Astrocyte of the cerebellum (primary cell): ENCODE measurements at regions not wholly inside any gene's neighbourhood (a gene's known extent, or its start where the extent isn't known, plus 50 kb on each side); places are given as distances from the start of the nearest gene placed in this dataset.

Experiments
- DNase-seq: peaks from one replicate; pipeline ENCODE4 v3.0.0-alpha.2; 2011; ENCODE audit warnings: low read depth
- H3K4me3 ChIP-seq: 2 replicates; pipeline ENCODE4 v1.5.1; 2011; ENCODE audit warnings: mild to moderate bottlenecking, low read depth, low read length, moderate library complexity
- in situ Hi-C: cut with HindIII; loops from 2 replicates; pipeline ENCODE4 v1.10.0; 2017; ENCODE audit warnings: low sequenced_read_pairs
- TF ChIP-seq, protein P1 (sequence below): IDR thresholded peaks from 2 replicates; pipeline ENCODE4 v1.5.1; 2012; ENCODE audit warnings: low read length, low read depth, moderate library complexity, mild to moderate bottlenecking; ENCODE audit errors: missing control alignments

- no peak for DNase-seq
- no peak overlapping the region for H3K4me3 ChIP-seq
- TF ChIP-seq, protein P1, sequence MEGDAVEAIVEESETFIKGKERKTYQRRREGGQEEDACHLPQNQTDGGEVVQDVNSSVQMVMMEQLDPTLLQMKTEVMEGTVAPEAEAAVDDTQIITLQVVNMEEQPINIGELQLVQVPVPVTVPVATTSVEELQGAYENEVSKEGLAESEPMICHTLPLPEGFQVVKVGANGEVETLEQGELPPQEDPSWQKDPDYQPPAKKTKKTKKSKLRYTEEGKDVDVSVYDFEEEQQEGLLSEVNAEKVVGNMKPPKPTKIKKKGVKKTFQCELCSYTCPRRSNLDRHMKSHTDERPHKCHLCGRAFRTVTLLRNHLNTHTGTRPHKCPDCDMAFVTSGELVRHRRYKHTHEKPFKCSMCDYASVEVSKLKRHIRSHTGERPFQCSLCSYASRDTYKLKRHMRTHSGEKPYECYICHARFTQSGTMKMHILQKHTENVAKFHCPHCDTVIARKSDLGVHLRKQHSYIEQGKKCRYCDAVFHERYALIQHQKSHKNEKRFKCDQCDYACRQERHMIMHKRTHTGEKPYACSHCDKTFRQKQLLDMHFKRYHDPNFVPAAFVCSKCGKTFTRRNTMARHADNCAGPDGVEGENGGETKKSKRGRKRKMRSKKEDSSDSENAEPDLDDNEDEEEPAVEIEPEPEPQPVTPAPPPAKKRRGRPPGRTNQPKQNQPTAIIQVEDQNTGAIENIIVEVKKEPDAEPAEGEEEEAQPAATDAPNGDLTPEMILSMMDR, result no peak
- in situ Hi-C loops, result no loop called here
Measured at GRCh38 chr11:80569832-80570231, 1129.0 kb upstream of the TENM4 start.

GRCh38 chr11:80565231-80565630, 1124.4 kb upstream of the TENM4 start:
- TF ChIP-seq, protein P1, result no peak
- in situ Hi-C loops, result no loop called here
- no peak overlapping the region for H3K4me3 ChIP-seq
- no peak for DNase-seq

DNA sequence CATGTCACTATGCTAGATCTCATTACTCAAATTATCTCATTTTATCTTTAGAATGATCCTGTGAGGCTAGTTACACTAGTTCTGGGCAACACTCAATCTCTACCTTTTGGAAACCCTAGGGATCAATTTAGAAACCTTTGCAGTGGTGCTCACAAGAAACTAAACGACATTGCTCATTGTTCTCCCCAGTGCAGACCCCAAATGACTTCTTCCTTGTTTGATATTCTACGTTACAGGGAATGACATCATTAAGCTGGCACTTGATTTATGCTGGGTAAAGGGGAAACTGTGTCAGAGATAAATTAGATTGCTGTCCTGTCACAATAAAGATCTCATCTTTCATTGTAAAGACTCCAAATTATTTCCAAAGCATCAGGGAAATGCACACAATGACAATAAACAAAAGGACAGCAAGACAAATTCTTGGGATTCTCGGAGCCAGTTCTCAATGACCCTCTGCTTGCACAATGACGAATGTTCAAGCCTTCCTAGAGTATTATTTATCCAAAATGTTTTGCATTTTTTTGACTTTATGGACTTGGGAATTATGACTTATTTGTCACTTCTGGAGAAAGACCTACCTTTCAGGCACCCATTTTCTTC, 1121.8 kb upstream of the TENM4 start:
- in situ Hi-C loops, result no loop called here
- DNase-seq, result no peak
- TF ChIP-seq, protein P1, result no peak
- no peak overlapping the region for H3K4me3 ChIP-seq

GRCh38 chr11:80559942-80560341, 1119.1 kb upstream of the TENM4 start:
- DNase-seq, result no peak
- TF ChIP-seq, protein P1, result no peak
- H3K4me3 ChIP-seq, result no peak overlapping the region
- in situ Hi-C loops, result no loop called here

- in situ Hi-C loops, result loop anchor here (5.0 kb wide), 1 partner anchor 104 kb away; no protein-coding TSS in a partner anchor
- DNase-seq, result no peak
- H3K4me3 ChIP-seq, result no peak overlapping the region
- TF ChIP-seq, protein P1, result no peak
Measured at GRCh38 chr11:80553565-80553964, 1112.7 kb upstream of the TENM4 start.

DNA sequence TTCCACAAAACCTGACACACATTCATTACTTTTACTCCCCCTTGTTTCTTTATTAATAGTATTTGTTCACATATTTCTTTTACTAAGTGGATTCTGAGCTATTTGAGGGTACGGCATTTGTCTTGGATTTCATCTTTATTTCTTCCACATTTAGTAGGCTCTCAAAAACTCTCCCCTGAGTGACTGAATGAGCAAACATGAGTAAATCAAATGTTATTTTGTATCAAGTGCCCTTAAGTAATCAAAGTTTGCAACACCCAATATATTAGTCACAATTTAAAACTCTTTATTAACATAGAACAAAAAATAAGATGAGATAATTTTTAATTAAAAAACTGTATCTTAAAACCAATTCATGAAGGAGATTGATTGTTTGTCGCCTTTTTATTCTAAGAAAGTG, 1101.9 kb upstream of the TENM4 start:
- TF ChIP-seq, protein P1, result no peak
- no peak for DNase-seq
- in situ Hi-C loops, result no loop called here
- H3K4me3 ChIP-seq, result no peak overlapping the region
